ENCODE measurements at regions not wholly inside any gene's neighbourhood (a gene's known extent, or its start where the extent isn't known, plus 50 kb on each side); places are given as distances from the start of the nearest gene placed in this dataset.

DNA sequence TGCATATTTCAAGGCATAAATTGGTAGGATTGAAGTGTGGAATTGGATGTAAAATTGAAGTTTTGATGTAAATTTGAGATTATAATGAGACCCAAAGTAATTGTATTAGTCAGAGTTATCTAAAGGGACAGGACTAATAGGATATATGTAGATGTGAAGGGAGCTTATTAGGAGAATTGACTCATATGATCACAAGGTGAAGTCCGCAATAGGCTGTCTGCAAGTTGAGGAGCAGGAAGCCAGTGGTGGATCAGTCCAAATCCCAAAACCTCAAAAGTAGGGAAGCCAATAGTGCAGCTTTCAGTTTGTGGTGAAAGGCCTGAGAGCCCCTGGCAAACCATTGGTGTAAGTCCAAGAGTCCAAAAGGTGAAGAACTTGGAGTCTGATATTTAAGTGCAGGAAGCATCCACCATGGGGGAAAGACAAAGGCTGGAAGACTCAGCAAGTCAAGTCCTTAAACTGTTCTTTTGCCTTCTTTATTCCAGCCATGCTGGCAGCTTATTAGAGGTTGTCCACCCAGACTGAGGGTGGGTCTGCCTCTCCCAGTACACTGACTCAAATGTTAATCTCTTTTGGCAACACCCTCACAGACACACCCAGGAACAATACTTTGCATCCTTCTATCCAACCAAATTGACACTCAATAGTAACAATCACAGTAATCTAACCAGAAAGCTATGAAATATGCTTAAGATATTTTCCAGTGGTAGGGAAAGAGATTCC lies 442.6 kb upstream of the PTCHD4 start:
- TF ChIP-seq, protein P1, sequence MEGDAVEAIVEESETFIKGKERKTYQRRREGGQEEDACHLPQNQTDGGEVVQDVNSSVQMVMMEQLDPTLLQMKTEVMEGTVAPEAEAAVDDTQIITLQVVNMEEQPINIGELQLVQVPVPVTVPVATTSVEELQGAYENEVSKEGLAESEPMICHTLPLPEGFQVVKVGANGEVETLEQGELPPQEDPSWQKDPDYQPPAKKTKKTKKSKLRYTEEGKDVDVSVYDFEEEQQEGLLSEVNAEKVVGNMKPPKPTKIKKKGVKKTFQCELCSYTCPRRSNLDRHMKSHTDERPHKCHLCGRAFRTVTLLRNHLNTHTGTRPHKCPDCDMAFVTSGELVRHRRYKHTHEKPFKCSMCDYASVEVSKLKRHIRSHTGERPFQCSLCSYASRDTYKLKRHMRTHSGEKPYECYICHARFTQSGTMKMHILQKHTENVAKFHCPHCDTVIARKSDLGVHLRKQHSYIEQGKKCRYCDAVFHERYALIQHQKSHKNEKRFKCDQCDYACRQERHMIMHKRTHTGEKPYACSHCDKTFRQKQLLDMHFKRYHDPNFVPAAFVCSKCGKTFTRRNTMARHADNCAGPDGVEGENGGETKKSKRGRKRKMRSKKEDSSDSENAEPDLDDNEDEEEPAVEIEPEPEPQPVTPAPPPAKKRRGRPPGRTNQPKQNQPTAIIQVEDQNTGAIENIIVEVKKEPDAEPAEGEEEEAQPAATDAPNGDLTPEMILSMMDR (IDR thresholded peaks at IDR 0.05) = no peak
- TF ChIP-seq POLR2AphosphoS5 (IDR thresholded peaks at IDR 0.05) = no peak
- no peak for TF ChIP-seq POLR2A (IDR thresholded peaks at IDR 0.05)
- no peaks in the 10 kb centered on the region for H3K27me3 ChIP-seq (replicated peaks; ENCODE audit: insufficient read depth)
- H3K4me1 ChIP-seq (replicated peaks) = no peaks in the 10 kb centered on the region
- H3K27ac ChIP-seq = no peak overlapping the region
- no peaks in the 10 kb centered on the region for H3K36me3 ChIP-seq
- intact Hi-C loops (cut with DNase I) = no loop called here
- no peak overlapping the region for H3K4me3 ChIP-seq
- 100% methylated on average over 1 of the region's 1 CpG for WGBS
- no peaks in the 10 kb centered on the region for H3K9me3 ChIP-seq
- no peak for DNase-seq (ENCODE audit: low spot score)

DNA sequence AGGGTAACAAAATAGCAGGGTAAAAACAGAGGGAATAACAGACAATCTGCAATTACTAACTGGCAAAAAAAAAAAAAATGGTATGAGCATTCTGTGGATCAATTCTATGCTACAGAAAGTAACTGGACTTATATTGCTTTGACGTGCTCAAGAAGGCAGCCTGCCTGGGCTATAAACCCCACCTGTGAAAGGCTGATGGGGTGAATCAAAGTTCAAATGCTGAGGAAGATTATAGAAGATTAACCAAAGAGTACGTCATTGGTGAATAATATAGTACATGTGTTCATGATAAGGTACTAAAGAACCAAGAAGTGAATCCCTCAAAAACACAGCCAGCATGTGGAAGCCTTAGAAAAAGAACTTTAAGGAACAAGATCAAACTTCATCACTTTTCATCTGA lies 441.9 kb upstream of the PTCHD4 start:
- Histone ChIP-seq H3K27me3 (replicated peaks; ENCODE audit: insufficient read depth) (no peaks in the 10 kb centered on the region), H3K4me3 (no peak overlapping the region), H3K36me3 (no peaks in the 10 kb centered on the region), H3K9me3 (no peaks in the 10 kb centered on the region), H3K27ac (no peak overlapping the region), H3K4me1 (replicated peaks) (no peaks in the 10 kb centered on the region)
- no peak for TF ChIP-seq POLR2A (IDR thresholded peaks at IDR 0.05)
- TF ChIP-seq, protein P1 (IDR thresholded peaks at IDR 0.05) = no peak
- TF ChIP-seq POLR2AphosphoS5 (IDR thresholded peaks at IDR 0.05) = no peak
- 48% methylated on average over 2 of the region's 2 CpGs for WGBS
- intact Hi-C loops (cut with DNase I) = no loop called here
- DNase-seq (ENCODE audit: low spot score) = no peak

DNA sequence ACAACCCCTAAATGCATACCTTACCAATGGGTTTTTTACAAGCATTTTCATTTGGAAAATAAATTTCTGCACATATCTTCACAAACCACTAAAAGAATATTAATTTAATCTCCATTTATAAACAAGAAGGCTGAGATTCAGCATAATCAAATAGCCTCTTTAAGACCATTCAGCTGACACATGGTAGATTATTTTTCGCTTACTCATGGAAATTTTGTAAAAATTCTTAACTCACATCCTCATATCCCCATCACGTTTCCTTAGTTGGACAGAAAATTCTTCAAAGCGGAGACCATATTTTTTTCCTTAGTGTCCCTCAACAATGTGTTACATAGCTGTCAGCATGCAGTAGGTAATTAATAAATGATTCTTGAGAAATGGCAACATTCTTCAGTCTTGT lies 439.6 kb upstream of the PTCHD4 start:
- Histone ChIP-seq H3K36me3 (no peaks in the 10 kb centered on the region), H3K4me1 (replicated peaks) (no peaks in the 10 kb centered on the region), H3K27ac (no peak overlapping the region), H3K9me3 (no peaks in the 10 kb centered on the region), H3K4me3 (no peak overlapping the region), H3K27me3 (replicated peaks; ENCODE audit: insufficient read depth) (no peaks in the 10 kb centered on the region)
- WGBS = 90% methylated on average over 3 of the region's 3 CpGs
- TF ChIP-seq, protein P1 (IDR thresholded peaks at IDR 0.05) = no peak
- TF ChIP-seq POLR2A (IDR thresholded peaks at IDR 0.05) = no peak
- TF ChIP-seq POLR2AphosphoS5 (IDR thresholded peaks at IDR 0.05) = no peak
- intact Hi-C loops (cut with DNase I) = no loop called here
- no peak for DNase-seq (ENCODE audit: low spot score)

DNA sequence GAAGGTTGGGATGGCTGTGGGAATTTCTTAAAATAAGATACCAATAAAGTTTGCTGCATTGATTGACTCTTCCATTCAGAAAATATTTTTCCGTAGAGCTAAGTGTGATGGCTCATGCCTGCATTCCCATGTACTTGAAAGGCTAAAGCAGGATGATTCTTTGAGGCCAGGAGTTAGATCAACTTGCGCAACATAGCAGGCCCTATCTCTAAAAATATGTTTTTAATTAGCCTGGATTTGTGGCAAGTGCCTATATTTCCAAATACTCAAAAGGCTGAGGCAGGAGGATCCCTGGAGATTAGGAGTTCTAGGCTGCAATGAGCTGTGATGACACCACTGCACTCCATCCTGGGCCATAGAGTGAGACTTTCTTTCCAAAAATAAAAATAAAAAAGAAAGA lies 431.2 kb upstream of the PTCHD4 start:
- WGBS = 85% methylated on average over 2 of the region's 2 CpGs
- no peak overlapping the region for H3K27ac ChIP-seq
- H3K36me3 ChIP-seq = no peaks in the 10 kb centered on the region

DNA sequence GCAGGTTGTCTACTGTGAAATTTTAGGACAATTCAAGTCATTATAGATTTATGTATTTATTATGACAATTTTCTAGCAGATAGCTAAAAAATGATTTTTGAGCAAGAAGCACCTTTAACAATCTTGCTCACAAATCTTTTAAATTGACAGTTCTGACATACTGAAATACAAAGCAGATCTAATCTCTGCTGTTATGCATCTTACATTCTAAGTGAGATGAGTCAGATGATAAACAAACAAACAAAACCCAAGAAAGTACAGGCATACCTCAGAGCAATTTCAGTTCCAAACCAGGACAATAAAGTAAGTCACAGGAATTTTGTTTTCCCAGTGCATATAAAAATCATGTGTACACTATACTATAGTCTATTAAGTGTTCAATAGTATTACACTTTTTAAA lies 430.7 kb upstream of the PTCHD4 start:
- TF ChIP-seq POLR2A (IDR thresholded peaks at IDR 0.05) = no peak
- TF ChIP-seq, protein P1 (IDR thresholded peaks at IDR 0.05) = no peak
- TF ChIP-seq POLR2AphosphoS5 (IDR thresholded peaks at IDR 0.05) = no peak
- H3K27me3 ChIP-seq (replicated peaks; ENCODE audit: insufficient read depth) = no peaks in the 10 kb centered on the region
- no peaks in the 10 kb centered on the region for H3K9me3 ChIP-seq
- no peaks in the 10 kb centered on the region for H3K4me1 ChIP-seq (replicated peaks)
- no peaks in the 10 kb centered on the region for H3K36me3 ChIP-seq
- H3K4me3 ChIP-seq = no peak overlapping the region
- no peak for DNase-seq (ENCODE audit: low spot score)
- no peak overlapping the region for H3K27ac ChIP-seq
- intact Hi-C loops (cut with DNase I) = no loop called here

More for the DNA sequence above, 431.2 kb upstream of the PTCHD4 start:
- intact Hi-C loops (cut with DNase I) = no loop called here
- H3K4me1 ChIP-seq (replicated peaks) = no peaks in the 10 kb centered on the region
- H3K4me3 ChIP-seq = no peak overlapping the region
- H3K27me3 ChIP-seq (replicated peaks; ENCODE audit: insufficient read depth) = no peaks in the 10 kb centered on the region
- H3K9me3 ChIP-seq = no peaks in the 10 kb centered on the region
- no peak for DNase-seq (ENCODE audit: low spot score)
- no peak for TF ChIP-seq POLR2AphosphoS5 (IDR thresholded peaks at IDR 0.05)
- TF ChIP-seq POLR2A (IDR thresholded peaks at IDR 0.05) = no peak
- TF ChIP-seq, protein P1 (IDR thresholded peaks at IDR 0.05) = no peak

All from prostate gland (tissue), 2 donors.